ENCODE measurements at regions not wholly inside any gene's neighbourhood (a gene's known extent, or its start where the extent isn't known, plus 50 kb on each side); places are given as distances from the start of the nearest gene placed in this dataset.

DNA sequence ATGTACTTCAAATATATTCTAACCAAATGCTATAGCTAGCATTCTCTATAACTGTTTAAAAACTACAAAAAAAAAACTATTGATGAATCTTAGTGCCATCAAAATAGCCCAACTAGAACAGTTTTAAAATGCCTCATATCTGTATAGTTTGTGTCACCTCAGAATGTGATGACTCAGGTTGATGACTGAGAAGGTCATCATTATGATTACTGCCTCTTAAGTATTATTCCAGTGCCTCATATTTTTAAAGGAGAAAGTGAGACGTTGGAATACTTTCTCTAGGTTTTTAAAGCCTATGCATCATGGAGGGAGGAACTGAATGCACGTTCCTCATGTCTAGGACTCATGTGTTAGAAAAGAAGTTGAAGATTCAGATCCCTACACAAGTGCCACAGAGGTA is 88.2 kb downstream of the TMA16 start:
- DNase-seq = no peak

DNA sequence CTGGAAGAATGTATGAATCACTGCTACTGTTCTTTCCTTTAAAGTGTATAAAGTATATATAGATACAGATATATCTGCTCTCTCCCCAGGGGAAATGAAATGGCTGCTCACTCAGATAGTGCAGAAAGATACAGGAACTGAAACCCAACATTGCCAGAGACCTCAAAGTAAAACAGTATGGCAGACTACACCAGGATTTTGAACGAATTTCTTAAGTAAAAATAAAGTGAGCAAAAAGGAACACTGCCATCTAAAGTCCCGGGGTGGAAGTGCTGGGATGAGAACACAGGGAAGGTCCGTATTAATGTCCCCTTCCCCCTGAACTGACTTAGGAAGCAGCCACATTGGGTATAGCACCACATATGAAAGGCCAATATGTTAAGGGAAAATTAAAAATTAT is 93.4 kb downstream of the TMA16 start:
- peak in 1 of 5 experiments; percentile 29 for DNase-seq

DNA sequence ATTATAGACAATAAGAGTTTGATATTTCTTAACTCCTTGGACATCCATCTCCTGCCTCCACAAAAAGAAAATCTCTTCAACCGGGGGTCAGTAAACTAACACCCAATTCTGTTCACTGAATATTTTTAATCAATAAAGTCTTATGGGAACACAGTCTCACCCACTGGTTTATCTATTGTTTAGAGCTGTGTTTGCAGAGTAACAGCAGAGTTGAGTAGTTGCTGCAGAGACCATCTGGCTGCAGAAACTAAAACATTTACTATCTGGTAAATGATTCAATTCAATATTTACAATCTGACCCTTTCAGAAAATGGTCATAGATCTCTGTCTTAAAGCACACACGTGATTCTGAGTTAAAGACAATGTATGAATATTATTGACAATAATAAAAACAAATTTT is 94.0 kb downstream of the TMA16 start:
- DNase-seq = no peak

DNA sequence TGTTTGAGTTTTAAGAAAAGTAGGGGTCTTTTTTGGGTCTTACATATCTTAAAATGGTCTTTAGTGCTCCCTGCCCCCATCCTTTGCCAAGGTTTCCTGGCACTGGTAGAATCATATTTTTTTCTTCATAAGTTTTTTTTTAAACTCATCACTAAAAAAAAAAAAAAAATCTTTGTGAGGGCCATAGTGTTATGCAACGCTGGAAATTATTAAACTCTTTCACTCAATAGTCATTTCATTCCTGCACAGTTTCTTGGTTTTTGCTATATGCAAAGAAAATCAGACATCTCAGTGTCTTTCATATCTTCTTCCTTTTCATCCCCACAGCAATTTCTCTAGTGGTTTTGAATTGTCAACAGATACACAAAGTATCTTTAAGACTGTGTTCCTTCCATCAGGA is 95.6 kb downstream of the TMA16 start:
- DNase-seq = no peak

- no peak for DNase-seq
These were observed 96.3 kb downstream of the TMA16 start for GRCh38 chr4:163590619-163591264.

DNA sequence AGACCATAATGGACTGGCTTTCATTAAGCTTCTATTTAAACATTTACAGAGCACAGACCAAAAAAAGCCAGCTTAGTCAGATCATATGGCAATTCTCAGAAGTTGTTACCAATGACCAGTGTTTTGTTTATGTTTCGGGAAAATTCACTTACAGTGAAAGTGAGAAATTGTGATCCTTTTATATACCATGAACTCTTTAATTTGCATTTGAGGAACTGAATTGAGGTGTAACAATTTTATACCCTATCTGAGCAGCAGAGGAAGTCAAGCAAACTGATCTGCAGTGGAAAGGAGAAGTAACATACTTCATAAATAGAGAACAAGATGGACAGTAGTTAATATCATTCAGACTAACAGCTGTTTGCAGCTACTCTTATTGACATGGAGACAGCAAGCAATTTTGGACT is 97.1 kb downstream of the TMA16 start:
- no peak for DNase-seq

DNA sequence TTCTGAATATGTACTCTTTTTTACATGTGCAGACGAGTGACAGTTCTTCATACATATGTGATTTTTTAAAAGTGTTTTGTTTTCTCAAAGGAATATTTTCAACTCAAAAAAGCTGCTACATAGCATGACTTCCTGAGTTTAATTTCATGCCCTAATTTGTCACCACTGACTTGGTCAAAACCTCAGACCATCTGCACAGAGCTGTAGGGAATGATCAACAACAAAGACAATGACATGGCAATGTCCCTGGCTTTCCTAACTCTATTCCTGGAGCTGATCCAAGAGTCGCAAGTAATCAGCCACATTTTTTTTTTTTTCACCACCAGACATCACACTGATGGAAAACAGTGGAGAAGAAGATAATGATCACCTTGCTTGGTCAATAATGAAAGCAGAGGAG is 97.7 kb downstream of the TMA16 start:
- DNase-seq = no peak

DNA sequence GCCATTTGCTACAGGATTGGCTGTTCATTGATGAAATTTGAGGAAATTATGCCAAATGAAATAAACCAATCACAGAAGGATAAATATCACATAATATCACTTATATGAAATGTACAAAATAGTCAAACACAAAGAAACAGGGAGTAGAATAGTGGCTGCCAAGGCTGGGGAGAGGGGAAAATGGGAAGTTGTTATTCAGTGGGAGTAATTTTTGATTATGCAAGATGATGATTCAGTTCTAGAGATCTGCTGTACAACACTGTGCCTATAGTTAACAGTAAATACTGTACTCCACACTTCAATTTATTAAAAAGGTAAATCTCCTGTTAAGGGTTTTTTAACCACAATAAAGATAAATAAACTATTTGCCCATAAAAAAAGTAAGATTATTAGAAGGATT is 101.1 kb downstream of the TMA16 start:
- no peak for DNase-seq

GRCh38 chr4:163598028-163598427 is 103.5 kb downstream of the TMA16 start:
- DNase-seq = no peak

DNA sequence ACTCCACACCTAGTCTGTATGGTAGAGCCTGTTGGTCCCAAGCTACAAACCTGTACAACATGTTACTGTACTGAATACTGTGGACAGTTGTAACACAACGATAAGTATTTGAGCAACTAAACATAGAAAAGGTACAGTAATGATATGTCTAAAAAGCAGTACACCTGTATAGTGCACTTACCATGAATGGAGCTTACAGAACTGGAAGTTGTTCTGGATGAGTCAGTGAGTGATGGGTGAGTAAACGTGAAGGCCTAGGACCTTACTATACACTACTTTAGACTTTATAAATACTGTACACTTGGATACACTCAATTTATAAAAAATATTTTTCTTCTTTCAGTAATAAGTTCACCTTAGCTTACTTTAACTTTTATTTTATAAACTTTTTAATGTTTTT is 104.0 kb downstream of the TMA16 start:
- DNase-seq = no peak

GRCh38 chr4:163600727-163601126 is 106.2 kb downstream of the TMA16 start:
- no peak for DNase-seq

- DNase-seq = no peak
These were observed 108.8 kb downstream of the TMA16 start for GRCh38 chr4:163603257-163603656.

GRCh38 chr4:163606896-163607691 is 112.6 kb downstream of the TMA16 start:
- DNase-seq = no peak

DNA sequence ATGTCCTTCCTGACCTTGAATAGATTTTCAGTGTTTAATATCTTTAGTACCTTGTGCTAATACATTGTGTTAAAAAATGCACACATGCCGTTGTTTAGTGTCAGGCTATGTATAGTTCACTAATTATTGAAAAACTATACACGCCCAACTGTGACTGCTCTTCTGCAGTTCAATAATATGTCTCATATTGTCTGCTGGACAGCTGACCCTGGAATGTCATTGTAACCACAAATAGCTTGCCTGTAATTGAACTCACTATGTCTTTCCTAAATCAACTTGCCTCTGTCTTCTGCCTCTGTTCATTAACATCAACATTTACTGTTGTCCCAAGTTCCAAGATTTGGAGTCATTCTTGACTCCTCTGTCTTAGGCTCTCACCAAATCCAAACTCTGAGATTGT is 114.5 kb downstream of the TMA16 start:
- no peak for DNase-seq

GRCh38 chr4:163610648-163611047 is 116.2 kb downstream of the TMA16 start:
- no peak for DNase-seq

DNA sequence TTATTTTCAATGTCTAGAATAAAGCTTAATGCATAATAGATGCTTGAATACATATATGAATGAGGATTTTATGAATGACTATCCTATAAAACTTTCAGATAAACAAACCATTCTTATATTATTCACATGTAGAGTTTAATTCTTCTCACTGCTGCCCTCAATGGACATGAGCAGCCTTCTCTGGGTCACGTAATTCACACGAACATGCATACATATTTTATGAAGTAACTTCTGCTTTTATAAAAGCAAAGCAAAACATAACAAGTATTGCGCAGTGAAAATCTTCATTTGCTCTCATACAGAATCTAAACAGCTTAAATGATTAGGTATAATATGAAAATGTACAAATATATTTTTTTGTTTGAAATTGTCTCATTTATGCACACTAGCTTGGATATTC is 116.7 kb downstream of the TMA16 start:
- DNase-seq = no peak

GRCh38 chr4:163611784-163612445 is 117.4 kb downstream of the TMA16 start:
- no peak for DNase-seq

- no peak for DNase-seq
These were observed 118.3 kb downstream of the TMA16 start for GRCh38 chr4:163612762-163613161.

GRCh38 chr4:163613383-163613782 is 118.9 kb downstream of the TMA16 start:
- no peak for DNase-seq

DNA sequence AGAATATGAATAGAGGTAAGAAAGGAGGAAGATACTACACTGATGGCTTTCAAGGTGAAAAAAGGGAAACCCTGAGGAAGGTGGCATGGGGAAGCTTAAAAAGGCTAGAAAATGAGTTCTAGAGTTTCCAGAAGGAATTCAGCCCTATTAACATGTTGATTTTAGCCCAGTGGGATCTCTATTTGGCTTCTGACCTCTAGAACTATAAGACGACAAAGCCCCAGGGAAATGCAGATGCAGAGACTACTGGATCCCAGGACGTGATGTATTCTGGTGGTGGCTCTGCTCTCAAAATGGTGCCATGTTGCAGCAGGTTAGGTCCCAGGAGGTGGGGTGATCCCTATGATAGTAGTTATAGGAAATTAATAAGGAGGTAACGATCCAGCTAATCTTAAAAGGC is 120.4 kb downstream of the TMA16 start:
- no peak for DNase-seq

DNA sequence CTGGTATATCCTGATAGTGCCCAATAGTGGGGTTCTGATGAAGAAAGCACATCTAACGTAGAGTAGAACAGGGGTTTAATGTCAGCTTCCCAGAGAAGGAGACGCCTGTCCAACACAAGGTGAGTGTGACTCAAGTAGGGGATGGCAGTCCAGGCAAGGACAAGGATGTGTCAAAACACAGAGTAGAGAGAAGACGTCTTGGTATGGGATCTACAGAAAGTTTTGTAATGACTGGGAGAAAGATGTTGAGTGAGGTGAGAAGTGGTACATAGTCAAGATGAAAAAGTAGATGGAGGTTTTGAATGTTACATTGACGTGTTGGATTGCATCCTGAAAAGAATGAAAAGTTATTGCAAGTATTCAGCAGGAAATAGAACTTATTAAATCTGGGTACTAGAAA is 124.4 kb downstream of the TMA16 start:
- no peak for DNase-seq

GRCh38 chr4:163620738-163621137 is 126.2 kb downstream of the TMA16 start:
- no peak for DNase-seq

DNA sequence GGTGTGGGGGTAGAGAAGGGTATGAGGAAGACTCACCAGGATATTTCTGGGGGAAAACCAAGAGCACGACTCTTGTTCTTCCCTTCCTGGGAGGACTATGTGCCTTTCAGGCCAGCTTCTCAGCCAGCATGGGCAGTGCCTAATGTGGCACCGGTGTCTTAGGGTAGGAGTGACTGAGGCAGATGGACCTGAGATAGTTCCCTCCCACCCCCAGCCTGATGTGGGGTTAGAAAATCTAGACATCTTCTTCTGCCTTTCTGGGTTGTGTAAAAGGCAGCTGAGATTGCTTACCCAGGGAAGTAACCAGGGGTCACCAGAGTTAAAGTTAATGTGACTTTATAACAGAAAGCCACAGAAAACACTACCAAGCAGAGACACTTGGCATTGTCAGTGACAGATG is 127.3 kb downstream of the TMA16 start:
- no peak for DNase-seq

DNA sequence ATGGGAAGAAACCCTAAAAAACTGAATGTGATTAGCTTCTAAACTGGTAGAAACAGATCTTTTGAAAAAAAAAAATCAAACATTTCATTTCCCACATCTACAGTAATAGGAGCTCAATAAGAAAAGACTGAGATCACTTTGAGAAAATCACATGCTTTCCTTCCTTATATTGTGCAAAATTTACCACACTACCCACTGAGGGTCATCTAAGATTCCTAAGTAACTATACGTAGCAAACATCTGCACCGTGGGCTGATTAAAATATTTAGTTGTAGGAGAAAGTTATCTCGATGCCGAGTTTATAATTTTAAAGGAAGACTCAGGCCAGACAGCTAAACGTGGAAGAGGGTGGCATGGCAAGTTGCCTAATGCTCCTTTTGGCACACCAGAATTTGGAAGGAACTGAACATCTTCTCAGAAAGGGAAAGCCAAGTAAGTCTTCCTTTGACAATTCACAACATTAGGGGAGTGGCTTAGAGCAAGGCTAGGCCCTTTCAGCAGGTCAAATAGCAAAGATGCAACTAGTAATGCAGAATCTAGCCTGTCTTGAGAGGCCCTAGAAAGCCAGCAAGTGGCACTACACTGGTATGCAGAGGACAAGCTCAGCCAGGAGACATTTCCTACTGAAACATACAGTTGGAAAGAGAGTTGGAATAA is 128.0 kb downstream of the TMA16 start:
- no peak for DNase-seq

Measured in T-helper 2 cell (primary cell).